ENCODE measurements at regions not wholly inside any gene's neighbourhood (a gene's known extent, or its start where the extent isn't known, plus 50 kb on each side); places are given as distances from the start of the nearest gene placed in this dataset.

- Histone ChIP-seq H3K4me2 (ENCODE audit: low read length) (no peak overlapping the region), H3K9me3 (ENCODE audit: control insufficient read depth in 1 of 2, insufficient read depth in 1 of 2, low read depth in 1 of 2, low read length in 2 of 2) (no peaks in the 10 kb centered on the region), H3K27ac (ENCODE audit: low read depth, low read length) (no peak overlapping the region), H3K36me3 (ENCODE audit: control insufficient read depth in 1 of 2, insufficient read depth in 2 of 2, low read length in 2 of 2) (no peaks in the 10 kb centered on the region), H3K9ac (ENCODE audit: low read length) (no peak overlapping the region), H3K4me3 (replicated peaks in 1 of 2; ENCODE audit: low read depth in 1 of 2, low read length in 2 of 2) (no peak overlapping the region), H2AFZ (ENCODE audit: low read depth, low read length, poor library complexity, severe bottlenecking) (peak overlapping the region; percentile 2), H3K79me2 (ENCODE audit: insufficient read depth, low read length) (no peaks in the 10 kb centered on the region), H3K27me3 (ENCODE audit: insufficient read depth, low read length) (no peaks in the 10 kb centered on the region), H3K9me2 (ENCODE audit: insufficient read depth) (peaks cover 6% of the 10 kb centered on the region; the same call in 1 of the 2 replicates), H3K4me1 (ENCODE audit: control insufficient read depth in 1 of 2, insufficient read depth in 2 of 2, low read length in 2 of 2) (peaks cover 9 to 17% of the 10 kb centered on the region in 2 experiments), H4K20me1 (ENCODE audit: insufficient read depth) (no peaks in the 10 kb centered on the region)
- DNase-seq (ENCODE audit: low read depth, low spot score), result no peak
- intact Hi-C loops (cut with micrococcal nuclease), result no loop called here
- ATAC-seq, result no peak
- BruUV-seq (replicated peaks), result no TSS peak
- CTCF ChIA-PET, result no interaction called here
- POLR2A ChIA-PET, result no interaction called here
- RAD21 ChIA-PET (ENCODE audit: low non-redundant PET in 1 of 2, low total read pairs in 2 of 2, uncharacterized antibody in 2 of 2, unreplicated experiment in 2 of 2), result no interaction called here
- TF ChIP-seq ELF1 (IDR thresholded peaks at IDR 0.05; ENCODE audit: borderline replicate concordance, low read depth), result no peak
These were observed 106.3 kb upstream of the CARD18 start for GRCh38 chr11:105245781-105246315.

- peak overlapping the region in 1 of 2 experiments; percentile 19; a peak in 1 of 4 replicates for H3K4me3 ChIP-seq (replicated peaks in 1 of 2; ENCODE audit: low read depth in 1 of 2, low read length in 2 of 2)
- intact Hi-C loops (cut with micrococcal nuclease), result no loop called here
These were observed 104.7 kb upstream of the CARD18 start for GRCh38 chr11:105244160-105244825.

More at GRCh38 chr11:105244160-105244825, 104.7 kb upstream of the CARD18 start:
- H3K36me3 ChIP-seq (ENCODE audit: control insufficient read depth in 1 of 2, insufficient read depth in 2 of 2, low read length in 2 of 2), result no peaks in the 10 kb centered on the region
- no peaks in the 10 kb centered on the region for H3K27me3 ChIP-seq (ENCODE audit: insufficient read depth, low read length)
- no peaks in the 10 kb centered on the region for H4K20me1 ChIP-seq (ENCODE audit: insufficient read depth)
- ChIA-PET RAD21 (ENCODE audit: low non-redundant PET in 1 of 2, low total read pairs in 2 of 2, uncharacterized antibody in 2 of 2, unreplicated experiment in 2 of 2) (no interaction called here), POLR2A (no interaction called here), CTCF (no interaction called here)
- H3K9ac ChIP-seq (ENCODE audit: low read length), result 0 out of 2 replicates have a peak overlapping the region, but pooled peaks have one; percentile 10
- no peaks in the 10 kb centered on the region for H3K9me3 ChIP-seq (ENCODE audit: control insufficient read depth in 1 of 2, insufficient read depth in 1 of 2, low read depth in 1 of 2, low read length in 2 of 2)
- peak overlapping the region; percentile 78 for H2AFZ ChIP-seq (ENCODE audit: low read depth, low read length, poor library complexity, severe bottlenecking)
- DNase-seq (ENCODE audit: low read depth, low spot score) (peak; percentile 47), ATAC-seq (peak; percentile 88)
- TF ChIP-seq, protein P1, sequence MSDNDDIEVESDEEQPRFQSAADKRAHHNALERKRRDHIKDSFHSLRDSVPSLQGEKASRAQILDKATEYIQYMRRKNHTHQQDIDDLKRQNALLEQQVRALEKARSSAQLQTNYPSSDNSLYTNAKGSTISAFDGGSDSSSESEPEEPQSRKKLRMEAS (IDR thresholded peaks at IDR 0.05), result peak; percentile 72; the same call in 1 of the 2 replicates
- TF ChIP-seq TCF7L2 (IDR thresholded peaks at IDR 0.05; ENCODE audit: borderline replicate concordance, extremely low read depth, insufficient read depth, insufficient read length) (no peak), SP1 (IDR thresholded peaks at IDR 0.05; ENCODE audit: low read depth) (peak; percentile 69), CBX3 (IDR thresholded peaks at IDR 0.05; ENCODE audit: low read depth) (peak; percentile 14; the same call in 1 of the 2 replicates), YY1 (IDR thresholded peaks at IDR 0.05; ENCODE audit: extremely low read depth, insufficient replicate concordance, low read depth, low read length) (no peak), JUND (IDR thresholded peaks at IDR 0.05) (peak; percentile 74), FOSL1 (IDR thresholded peaks at IDR 0.05; ENCODE audit: low read depth) (peak; percentile 69), ZBTB33 (IDR thresholded peaks at IDR 0.05; ENCODE audit: extremely low read depth, insufficient replicate concordance, low read length) (no peak), ELF1 (IDR thresholded peaks at IDR 0.05; ENCODE audit: borderline replicate concordance, low read depth) (no peak), CEBPB (IDR thresholded peaks at IDR 0.05; ENCODE audit: low read depth) (peak; percentile 54)
- BruUV-seq (replicated peaks), result no TSS peak
- no peak overlapping the region for H3K27ac ChIP-seq (ENCODE audit: low read depth, low read length)
- H3K4me1 ChIP-seq (ENCODE audit: control insufficient read depth in 1 of 2, insufficient read depth in 2 of 2, low read length in 2 of 2), result peaks cover 9 to 17% of the 10 kb centered on the region in 2 experiments
- peak overlapping the region; percentile 60 for H3K4me2 ChIP-seq (ENCODE audit: low read length)
- no peaks in the 10 kb centered on the region for H3K79me2 ChIP-seq (ENCODE audit: insufficient read depth, low read length)
- H3K9me2 ChIP-seq (ENCODE audit: insufficient read depth), result peaks cover 6% of the 10 kb centered on the region; the same call in 1 of the 2 replicates

All from HCT116 (cell line).